Cardiac muscle cell (in vitro differentiated cells and primary cell): ENCODE measurements at regions not wholly inside any gene's neighbourhood (a gene's known extent, or its start where the extent isn't known, plus 50 kb on each side); places are given as distances from the start of the nearest gene placed in this dataset.

Experiments
- DNase-seq, 2 donors: peaks; one replicate each; pipeline versions ENCODE4 v3.0.0 to v3.0.0-alpha.2; 2010 to 2017; ENCODE audit warnings: low read depth in 1 of 2, low spot score in 1 of 2
- H3K27ac ChIP-seq: fragments of 200-600 bp; sonication (generic); 2 replicates; pipeline ENCODE4 v1.5.1; 2016
- H3K27me3 ChIP-seq: fragments of 200-600 bp; sonication (generic); 2 replicates; pipeline ENCODE4 v1.6.0; 2016; ENCODE audit warnings: control low read depth
- H3K36me3 ChIP-seq: fragments of 200-600 bp; sonication (generic); 2 replicates; pipeline ENCODE4 v1.5.1; 2016; ENCODE audit warnings: control low read depth
- H3K4me1 ChIP-seq: fragments of 200-600 bp; sonication (generic); 2 replicates; pipeline ENCODE4 v1.8.1; 2017; ENCODE audit warnings: low read depth, mild to moderate bottlenecking, mixed run types
- H3K4me3 ChIP-seq: fragments of 200-600 bp; sonication (generic); 2 replicates; pipeline ENCODE4 v1.5.1; 2016; ENCODE audit warnings: mild to moderate bottlenecking
- H3K9me3 ChIP-seq: fragments of 200-600 bp; sonication (generic); 2 replicates; pipeline ENCODE4 v1.5.1; 2017; ENCODE audit warnings: low read depth, mild to moderate bottlenecking, control low read depth
- TF ChIP-seq, protein P1 (sequence below): IDR thresholded peaks from 2 replicates; pipeline ENCODE4 v1.5.1; 2012; ENCODE audit warnings: low read depth, mild to moderate bottlenecking, low read length

DNA sequence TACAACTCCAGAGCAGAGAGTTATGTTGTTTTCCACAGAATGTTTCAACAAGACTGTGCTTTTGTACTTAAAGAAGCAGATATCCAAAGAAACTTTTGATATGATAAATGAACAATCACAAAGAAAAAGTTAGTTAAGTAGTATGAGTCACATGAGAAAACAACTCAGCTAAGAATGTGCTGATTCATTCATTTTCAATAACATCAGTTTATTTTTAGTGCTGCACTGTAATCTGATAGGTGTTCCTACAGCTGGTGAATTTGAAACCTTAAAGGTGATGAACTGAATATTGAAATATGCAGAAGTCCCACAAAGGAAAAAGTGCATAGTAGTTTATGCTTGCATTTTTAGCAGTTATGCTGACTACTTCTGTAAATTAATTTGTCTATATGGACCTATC, 180.3 kb upstream of the TENM3 start:
- Histone ChIP-seq H3K9me3 (no peaks in the 10 kb centered on the region), H3K4me3 (no peak overlapping the region), H3K27ac (no peak overlapping the region), H3K36me3 (no peaks in the 10 kb centered on the region), H3K4me1 (peaks cover 14% of the 10 kb centered on the region), H3K27me3 (no peaks in the 10 kb centered on the region)
- DNase-seq, result peak; percentile 14 to 59
- TF ChIP-seq, protein P1, sequence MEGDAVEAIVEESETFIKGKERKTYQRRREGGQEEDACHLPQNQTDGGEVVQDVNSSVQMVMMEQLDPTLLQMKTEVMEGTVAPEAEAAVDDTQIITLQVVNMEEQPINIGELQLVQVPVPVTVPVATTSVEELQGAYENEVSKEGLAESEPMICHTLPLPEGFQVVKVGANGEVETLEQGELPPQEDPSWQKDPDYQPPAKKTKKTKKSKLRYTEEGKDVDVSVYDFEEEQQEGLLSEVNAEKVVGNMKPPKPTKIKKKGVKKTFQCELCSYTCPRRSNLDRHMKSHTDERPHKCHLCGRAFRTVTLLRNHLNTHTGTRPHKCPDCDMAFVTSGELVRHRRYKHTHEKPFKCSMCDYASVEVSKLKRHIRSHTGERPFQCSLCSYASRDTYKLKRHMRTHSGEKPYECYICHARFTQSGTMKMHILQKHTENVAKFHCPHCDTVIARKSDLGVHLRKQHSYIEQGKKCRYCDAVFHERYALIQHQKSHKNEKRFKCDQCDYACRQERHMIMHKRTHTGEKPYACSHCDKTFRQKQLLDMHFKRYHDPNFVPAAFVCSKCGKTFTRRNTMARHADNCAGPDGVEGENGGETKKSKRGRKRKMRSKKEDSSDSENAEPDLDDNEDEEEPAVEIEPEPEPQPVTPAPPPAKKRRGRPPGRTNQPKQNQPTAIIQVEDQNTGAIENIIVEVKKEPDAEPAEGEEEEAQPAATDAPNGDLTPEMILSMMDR, result no peak

- DNase-seq, result no peak
- Histone ChIP-seq H3K36me3 (no peaks in the 10 kb centered on the region), H3K9me3 (no peaks in the 10 kb centered on the region), H3K27me3 (no peaks in the 10 kb centered on the region), H3K27ac (no peak overlapping the region), H3K4me3 (no peak overlapping the region), H3K4me1 (peaks cover 14% of the 10 kb centered on the region)
- TF ChIP-seq, protein P1, result no peak
Observed at GRCh38 chr4:182063651-182064050, 179.6 kb upstream of the TENM3 start.

GRCh38 chr4:182065255-182065654, 177.9 kb upstream of the TENM3 start:
- H3K9me3 ChIP-seq, result no peaks in the 10 kb centered on the region
- no peaks in the 10 kb centered on the region for H3K27me3 ChIP-seq
- peaks cover 14% of the 10 kb centered on the region for H3K4me1 ChIP-seq
- H3K4me3 ChIP-seq, result no peak overlapping the region
- no peaks in the 10 kb centered on the region for H3K36me3 ChIP-seq
- no peak overlapping the region for H3K27ac ChIP-seq
- DNase-seq, result peak in 1 of 2 donors; percentile 14
- TF ChIP-seq, protein P1, result no peak

DNA sequence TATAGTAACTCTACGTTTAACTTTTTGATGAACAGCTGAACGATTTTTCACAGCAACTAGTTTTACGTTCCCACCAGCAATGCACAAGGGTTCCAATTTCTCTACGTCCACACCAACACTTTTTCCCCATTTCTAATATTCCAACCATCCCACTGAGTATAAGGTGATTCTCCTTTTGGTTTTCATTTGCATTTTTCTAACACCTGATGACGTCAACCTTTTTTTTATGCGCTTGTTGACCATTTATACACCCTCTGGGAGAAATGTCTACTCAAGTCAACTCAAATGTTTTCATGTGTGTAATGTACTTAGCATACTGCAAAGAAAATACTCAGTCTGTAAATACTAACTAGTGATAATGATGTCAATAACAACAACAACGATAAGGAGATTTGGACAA, 177.2 kb upstream of the TENM3 start:
- H3K27ac ChIP-seq, result no peak overlapping the region
- no peaks in the 10 kb centered on the region for H3K9me3 ChIP-seq
- TF ChIP-seq, protein P1, result no peak

DNA sequence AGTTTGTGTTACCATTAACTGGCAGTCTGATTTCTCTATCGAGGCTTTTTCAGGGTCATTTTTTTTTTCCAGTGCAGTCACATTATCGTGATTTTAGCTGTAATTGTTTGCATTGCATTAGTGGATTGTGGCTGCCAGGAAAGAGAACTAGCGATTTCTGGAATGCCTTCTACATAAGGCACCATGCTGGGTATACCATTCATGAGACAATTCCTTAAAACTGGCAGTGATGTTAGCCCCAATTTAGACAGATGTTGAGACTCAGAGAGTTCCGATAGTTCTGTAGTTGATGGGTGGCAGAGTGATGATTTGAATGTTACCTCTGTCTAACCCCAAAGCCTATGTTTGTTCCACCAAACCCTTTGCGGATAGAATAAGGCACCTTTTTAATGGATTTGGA, 175.4 kb upstream of the TENM3 start:
- Histone ChIP-seq H3K4me1 (peaks cover 10% of the 10 kb centered on the region), H3K9me3 (no peaks in the 10 kb centered on the region), H3K4me3 (no peak overlapping the region), H3K36me3 (no peaks in the 10 kb centered on the region), H3K27me3 (no peaks in the 10 kb centered on the region), H3K27ac (no peak overlapping the region)
- no peak for DNase-seq
- TF ChIP-seq, protein P1, result no peak

More for the DNA sequence above, 177.2 kb upstream of the TENM3 start:
- Histone ChIP-seq H3K27me3 (no peaks in the 10 kb centered on the region), H3K36me3 (no peaks in the 10 kb centered on the region), H3K4me1 (peaks cover 14% of the 10 kb centered on the region), H3K4me3 (no peak overlapping the region)
- DNase-seq, result no peak

- Histone ChIP-seq H3K9me3 (no peaks in the 10 kb centered on the region), H3K27me3 (no peaks in the 10 kb centered on the region)
Observed at GRCh38 chr4:182068920-182069319, 174.3 kb upstream of the TENM3 start.

More at GRCh38 chr4:182068920-182069319, 174.3 kb upstream of the TENM3 start:
- H3K27ac ChIP-seq, result no peak overlapping the region
- H3K36me3 ChIP-seq, result no peaks in the 10 kb centered on the region
- DNase-seq, result no peak
- no peaks in the 10 kb centered on the region for H3K4me1 ChIP-seq
- TF ChIP-seq, protein P1, result no peak
- H3K4me3 ChIP-seq, result no peak overlapping the region
